A549 (cell line): ENCODE measurements at regions not wholly inside any gene's neighbourhood (a gene's known extent, or its start where the extent isn't known, plus 50 kb on each side); places are given as distances from the start of the nearest gene placed in this dataset.

Experiments used
- CTCF ChIP-seq: fragments of >200 bp; sonication (Bioruptor Twin); formaldehyde crosslinking; IDR thresholded peaks from 3 replicates; pipeline ENCODE4 v1.5.1; 2016
- EHMT2 ChIP-seq: fragments of 200-600 bp; sonication (generic); IDR thresholded peaks from 2 replicates; pipeline ENCODE4 v1.6.1; 2016; ENCODE audit warnings: antibody characterized with exemption, low read depth, mild to moderate bottlenecking, moderate library complexity
- ESRRA ChIP-seq: fragments of 150-350 bp; IDR thresholded peaks from 2 replicates; pipeline ENCODE4 v1.6.1; 2014; ENCODE audit warnings: mild to moderate bottlenecking, low read length, borderline replicate concordance
- MAFK ChIP-seq: fragments of 450-650 bp; IDR thresholded peaks from 2 replicates; pipeline ENCODE4 v1.6.1; 2014; ENCODE audit not compliant: partially characterized antibody
- MAZ ChIP-seq: fragments of 150-350 bp; IDR thresholded peaks from 2 replicates; pipeline ENCODE4 v1.6.1; 2014; ENCODE audit warnings: antibody characterized with exemption, low read depth, low read length, borderline replicate concordance
- POLR2A ChIP-seq: IDR thresholded peaks from 2 replicates; pipeline ENCODE4 v1.6.1; 2012; ENCODE audit warnings: mild to moderate bottlenecking, low read length
- TF ChIP-seq, protein P1 (sequence below): IDR thresholded peaks from 2 replicates; pipeline ENCODE4 v1.6.1; 2012
- TF ChIP-seq, protein P2 (sequence below): fragments of 450-650 bp; IDR thresholded peaks from 2 replicates; pipeline ENCODE4 v1.6.1; 2014; ENCODE audit warnings: antibody characterized with exemption

GRCh38 chr14:71454010-71454409, 478.2 kb upstream of the RGS6 start:
- TF ChIP-seq ESRRA (no peak), MAFK (no peak), CTCF (no peak), MAZ (no peak), POLR2A (no peak), EHMT2 (no peak)
- TF ChIP-seq, protein P1, sequence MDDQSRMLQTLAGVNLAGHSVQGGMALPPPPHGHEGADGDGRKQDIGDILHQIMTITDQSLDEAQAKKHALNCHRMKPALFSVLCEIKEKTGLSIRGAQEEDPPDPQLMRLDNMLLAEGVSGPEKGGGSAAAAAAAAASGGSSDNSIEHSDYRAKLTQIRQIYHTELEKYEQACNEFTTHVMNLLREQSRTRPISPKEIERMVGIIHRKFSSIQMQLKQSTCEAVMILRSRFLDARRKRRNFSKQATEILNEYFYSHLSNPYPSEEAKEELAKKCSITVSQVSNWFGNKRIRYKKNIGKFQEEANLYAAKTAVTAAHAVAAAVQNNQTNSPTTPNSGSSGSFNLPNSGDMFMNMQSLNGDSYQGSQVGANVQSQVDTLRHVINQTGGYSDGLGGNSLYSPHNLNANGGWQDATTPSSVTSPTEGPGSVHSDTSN, result no peak
- TF ChIP-seq, protein P2, sequence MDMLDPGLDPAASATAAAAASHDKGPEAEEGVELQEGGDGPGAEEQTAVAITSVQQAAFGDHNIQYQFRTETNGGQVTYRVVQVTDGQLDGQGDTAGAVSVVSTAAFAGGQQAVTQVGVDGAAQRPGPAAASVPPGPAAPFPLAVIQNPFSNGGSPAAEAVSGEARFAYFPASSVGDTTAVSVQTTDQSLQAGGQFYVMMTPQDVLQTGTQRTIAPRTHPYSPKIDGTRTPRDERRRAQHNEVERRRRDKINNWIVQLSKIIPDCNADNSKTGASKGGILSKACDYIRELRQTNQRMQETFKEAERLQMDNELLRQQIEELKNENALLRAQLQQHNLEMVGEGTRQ, result no peak
